H1 (cell line): ENCODE measurements at regions not wholly inside any gene's neighbourhood (a gene's known extent, or its start where the extent isn't known, plus 50 kb on each side); places are given as distances from the start of the nearest gene placed in this dataset.

Experiments
- CTCF ChIA-PET: fragments of 300-600 bp; sonication (Branson Sonifier 250); formaldehyde crosslinking; loops from one replicate; lab custom pipeline; 2021; ENCODE audit not compliant: partially characterized antibody; lab: Charles Lee
- POLR2A ChIA-PET: fragments of 300-600 bp; sonication (Branson Sonifier 250); formaldehyde crosslinking; loops from one replicate; lab custom pipeline; 2021; ENCODE audit warnings: inconsistent platforms; ENCODE audit not compliant: partially characterized antibody; lab: Charles Lee
- DNase-seq, 2 experiments: peaks; one replicate each; pipeline versions ENCODE4 v3.0.0 to v3.0.0-alpha.2; 2010 to 2022; ENCODE audit warnings: low spot score in 2 of 2, low read depth in 1 of 2, mixed read lengths in 1 of 2
- FAIRE-seq: peaks from 2 replicates; lab custom pipeline; 2011; peaks lifted over from hg19 to GRCh38; lab: Jason Lieb, UNC
- H2AFZ ChIP-seq: 2 replicates; pipeline ENCODE4 v1.8.1; 2012; ENCODE audit warnings: low read length, inconsistent platforms
- H2AK5ac ChIP-seq: 2 replicates; pipeline ENCODE4 v1.6.1; 2013; ENCODE audit warnings: low read depth, low read length
- H2BK120ac ChIP-seq: replicated peaks from 2 replicates; pipeline ENCODE3; 2013; ENCODE audit warnings: low read depth, low read length, inconsistent platforms
- H2BK12ac ChIP-seq: 2 replicates; pipeline ENCODE4 v1.6.1; 2013; ENCODE audit warnings: low read depth, low read length
- H2BK15ac ChIP-seq: 2 replicates; pipeline ENCODE4 v1.6.1; 2013; ENCODE audit warnings: low read length
- H2BK20ac ChIP-seq: 2 replicates; pipeline ENCODE4 v1.6.1; 2013; ENCODE audit warnings: low read length
- H2BK5ac ChIP-seq: 2 replicates; pipeline ENCODE4 v1.6.1; 2013; ENCODE audit warnings: low read depth, low read length
- H3K14ac ChIP-seq: 2 replicates; pipeline ENCODE4 v1.6.1; 2013; ENCODE audit warnings: inconsistent platforms; ENCODE audit not compliant: insufficient read length
- H3K18ac ChIP-seq: 2 replicates; pipeline ENCODE4 v1.6.1; 2013; ENCODE audit warnings: low read length; ENCODE audit errors: extremely low read depth
- H3K23ac ChIP-seq: 2 replicates; pipeline ENCODE4 v1.6.1; 2013; ENCODE audit warnings: inconsistent platforms; ENCODE audit not compliant: insufficient read length
- H3K23me2 ChIP-seq: 2 replicates; pipeline ENCODE4 v1.6.1; 2013; ENCODE audit warnings: low read depth, low read length
- H3K27ac ChIP-seq: 2 replicates; pipeline ENCODE4 v1.6.1; 2011; ENCODE audit warnings: low read depth, low read length, inconsistent platforms
- H3K27me3 ChIP-seq, 4 experiments: replicated peaks in 1 of 4; 1 replicate in 1 of 4; 2 replicates in 3 of 4; pipeline versions ENCODE4 v1.6.1 to v1.8.1; 2011 to 2013; ENCODE audit warnings: low read length in 3 of 4, mild to moderate bottlenecking in 3 of 4, inconsistent platforms in 2 of 4, mixed read lengths in 2 of 4, moderate library complexity in 1 of 4; ENCODE audit not compliant: control insufficient read depth in 3 of 4, insufficient read depth in 3 of 4; ENCODE audit errors: extremely low read depth in 1 of 4
- H3K36me3 ChIP-seq, 4 experiments: 2 replicates each; pipeline versions ENCODE4 v1.6.1 to v1.8.1; 2011 to 2013; ENCODE audit warnings: mild to moderate bottlenecking in 4 of 4, low read length in 3 of 4, moderate library complexity in 2 of 4, control low read depth in 1 of 4, inconsistent platforms in 1 of 4; ENCODE audit not compliant: insufficient read depth in 4 of 4, control insufficient read depth in 2 of 4
- H3K4ac ChIP-seq: replicated peaks from 2 replicates; pipeline ENCODE3; 2013; ENCODE audit warnings: low read length, low read depth, mixed read lengths, inconsistent platforms; ENCODE audit not compliant: insufficient read length
- H3K4me1 ChIP-seq, 4 experiments: replicated peaks in 1 of 4; 1 replicate in 1 of 4; 2 replicates in 3 of 4; pipeline versions ENCODE4 v1.6.1 to v1.8.1; 2011 to 2013; ENCODE audit warnings: low read length in 3 of 4, inconsistent platforms in 2 of 4, mixed read lengths in 1 of 4; ENCODE audit not compliant: insufficient read depth in 4 of 4, control insufficient read depth in 3 of 4
- H3K4me2 ChIP-seq, 2 experiments: 2 replicates each; pipeline versions ENCODE4 v1.6.1 to v1.8.1; 2011 to 2013; ENCODE audit warnings: low read depth in 2 of 2, low read length in 2 of 2, control low read depth in 1 of 2, inconsistent platforms in 1 of 2, mild to moderate bottlenecking in 1 of 2; ENCODE audit not compliant: insufficient read depth in 1 of 2
- H3K4me3 ChIP-seq, 4 experiments: fragments of 200-600, 300-600 bp in 1 of 4; sonication (generic), shearing (Covaris generic), sonication (Bioruptor Twin) in 1 of 4; 2 replicates each; pipeline versions ENCODE4 v1.5.1 to v1.8.1; 2011 to 2016; ENCODE audit warnings: low read length in 4 of 4, low read depth in 3 of 4, control low read depth in 2 of 4, inconsistent platforms in 2 of 4, mild to moderate bottlenecking in 2 of 4, mixed read lengths in 1 of 4, moderate library complexity in 1 of 4; ENCODE audit not compliant: insufficient read depth in 2 of 4; ENCODE audit errors: extremely low read depth in 1 of 4
- H3K56ac ChIP-seq: replicated peaks from 2 replicates; pipeline ENCODE3; 2013; ENCODE audit warnings: low read depth, mild to moderate bottlenecking, mixed read lengths, low read length, inconsistent platforms; ENCODE audit not compliant: insufficient read length
- H3K79me1 ChIP-seq: 2 replicates; pipeline ENCODE4 v1.6.1; 2013; ENCODE audit warnings: low read depth, low read length, control low read depth
- H3K79me2 ChIP-seq, 2 experiments: 2 replicates each; pipeline versions ENCODE4 v1.6.1 to v1.8.1; 2012 to 2013; ENCODE audit warnings: low read length in 2 of 2, mild to moderate bottlenecking in 2 of 2, inconsistent platforms in 1 of 2; ENCODE audit not compliant: insufficient read depth in 2 of 2, control insufficient read depth in 1 of 2
- H3K9ac ChIP-seq, 4 experiments: replicated peaks in 1 of 4; 1 replicate in 1 of 4; 2 replicates in 3 of 4; pipeline versions ENCODE4 v1.6.1 to v1.8.1; 2011 to 2013; ENCODE audit warnings: low read depth in 3 of 4, low read length in 3 of 4, control low read depth in 2 of 4, mild to moderate bottlenecking in 2 of 4, moderate library complexity in 2 of 4, inconsistent platforms in 1 of 4; ENCODE audit errors: extremely low read depth in 1 of 4
- H3K9me3 ChIP-seq, 2 experiments: 2 replicates each; pipeline versions ENCODE4 v1.6.1 to v1.8.1; 2012 to 2013; ENCODE audit warnings: mild to moderate bottlenecking in 2 of 2, moderate library complexity in 2 of 2, control low read depth in 1 of 2, inconsistent platforms in 1 of 2, low read depth in 1 of 2, low read length in 1 of 2, mixed read lengths in 1 of 2; ENCODE audit not compliant: insufficient read depth in 2 of 2
- H4K20me1 ChIP-seq, 2 experiments: replicated peaks in 1 of 2; 2 replicates each; pipeline versions ENCODE3 to v1.8.1; 2011 to 2013; ENCODE audit warnings: inconsistent platforms in 2 of 2, low read length in 2 of 2, mild to moderate bottlenecking in 1 of 2; ENCODE audit not compliant: insufficient read depth in 2 of 2, control insufficient read depth in 1 of 2
- H4K5ac ChIP-seq: 2 replicates; pipeline ENCODE4 v1.6.1; 2013; ENCODE audit warnings: low read length, low read depth, mixed read lengths, inconsistent platforms; ENCODE audit not compliant: insufficient read length
- H4K8ac ChIP-seq: 2 replicates; pipeline ENCODE4 v1.8.0; 2013; ENCODE audit warnings: mild to moderate bottlenecking, moderate library complexity, low read length, inconsistent platforms; ENCODE audit not compliant: insufficient read depth; ENCODE audit errors: extremely low read depth
- H4K91ac ChIP-seq: replicated peaks from 2 replicates; pipeline ENCODE3; 2013; ENCODE audit warnings: low read length, mixed read lengths, inconsistent platforms; ENCODE audit not compliant: insufficient read length
- BACH1 ChIP-seq: IDR thresholded peaks from 2 replicates; pipeline ENCODE4 v1.6.1; 2012; ENCODE audit warnings: low read length, improper control_type of control experiment
- BRCA1 ChIP-seq: IDR thresholded peaks from 2 replicates; pipeline ENCODE4 v1.6.1; 2012; ENCODE audit warnings: low read depth, low read length, improper control_type of control experiment
- CBX8 ChIP-seq: fragments of 300-800, 300-1000 bp; sonication (generic); IDR thresholded peaks from 2 replicates; pipeline ENCODE4 v1.7.1; 2016; ENCODE audit warnings: low read depth, low read length, borderline replicate concordance
- CHD2 ChIP-seq: IDR thresholded peaks from 2 replicates; pipeline ENCODE4 v1.6.1; 2012; ENCODE audit warnings: low read length, improper control_type of control experiment
- EP300 ChIP-seq, 2 experiments: IDR thresholded peaks; 1 replicate in 1 of 2; 2 replicates in 1 of 2; pipeline ENCODE4 v1.6.1; 2011 to 2012; ENCODE audit warnings: low read depth in 2 of 2, low read length in 2 of 2, mild to moderate bottlenecking in 2 of 2, borderline replicate concordance in 1 of 2, inconsistent platforms in 1 of 2, moderate library complexity in 1 of 2
- KDM1A ChIP-seq: fragments of 200-600, 300-600 bp; sonication (generic); IDR thresholded peaks from 2 replicates; pipeline ENCODE4 v1.7.1; 2016; ENCODE audit warnings: mild to moderate bottlenecking, low read length, borderline replicate concordance
- POU5F1 ChIP-seq: IDR thresholded peaks from 2 replicates; pipeline ENCODE4 v1.6.1; 2011; ENCODE audit warnings: low read depth, mild to moderate bottlenecking, low read length, moderate library complexity
- RBBP5 ChIP-seq: IDR thresholded peaks from 2 replicates; pipeline ENCODE4 v1.7.1; 2012; ENCODE audit warnings: low read depth, mild to moderate bottlenecking, inconsistent platforms, low read length, moderate library complexity, borderline replicate concordance
- RFX5 ChIP-seq: IDR thresholded peaks from 2 replicates; pipeline ENCODE4 v1.6.1; 2011; ENCODE audit warnings: low read depth, low read length, improper control_type of control experiment, borderline replicate concordance
- RNF2 ChIP-seq: fragments of 200-900, 300-1000 bp; sonication (generic); IDR thresholded peaks from 2 replicates; pipeline ENCODE4 v1.7.1; 2016; ENCODE audit warnings: borderline replicate concordance, low read depth, mild to moderate bottlenecking, antibody characterized with exemption, low read length; ENCODE audit not compliant: poor library complexity, severe bottlenecking; ENCODE audit errors: missing control alignments
- TAF7 ChIP-seq: optimal IDR thresholded peaks from 2 replicates; pipeline ENCODE3; 2011; ENCODE audit warnings: low read depth, mild to moderate bottlenecking, inconsistent platforms, low read length, moderate library complexity, borderline replicate concordance
- TEAD4 ChIP-seq: IDR thresholded peaks from 2 replicates; pipeline ENCODE4 v1.6.1; 2012; ENCODE audit warnings: low read depth, low read length, inconsistent platforms, mixed read lengths
- USF2 ChIP-seq: IDR thresholded peaks from 2 replicates; pipeline ENCODE4 v1.6.1; 2011; ENCODE audit warnings: low read length, improper control_type of control experiment
- WGBS, 2 experiments: shearing (Covaris generic) in 1 of 2; methylation state at CpG; one replicate each; pipeline versions ENCODE4 v1.1.6 to v1.1.7; 2013 to 2015; ENCODE audit warnings: low lambda C conversion rate in 2 of 2, mixed read lengths in 2 of 2, inconsistent platforms in 1 of 2, low coverage in 1 of 2, missing lambda C conversion rate in 1 of 2; ENCODE audit not compliant: insufficient replicate concordance in 2 of 2, insufficient coverage in 1 of 2, insufficient read length in 1 of 2; ENCODE audit errors: extremely low coverage in 1 of 2, missing lambda C conversion rate in 1 of 2; 5-methylcytosine and 5-hydroxymethylcytosine counted together

DNA sequence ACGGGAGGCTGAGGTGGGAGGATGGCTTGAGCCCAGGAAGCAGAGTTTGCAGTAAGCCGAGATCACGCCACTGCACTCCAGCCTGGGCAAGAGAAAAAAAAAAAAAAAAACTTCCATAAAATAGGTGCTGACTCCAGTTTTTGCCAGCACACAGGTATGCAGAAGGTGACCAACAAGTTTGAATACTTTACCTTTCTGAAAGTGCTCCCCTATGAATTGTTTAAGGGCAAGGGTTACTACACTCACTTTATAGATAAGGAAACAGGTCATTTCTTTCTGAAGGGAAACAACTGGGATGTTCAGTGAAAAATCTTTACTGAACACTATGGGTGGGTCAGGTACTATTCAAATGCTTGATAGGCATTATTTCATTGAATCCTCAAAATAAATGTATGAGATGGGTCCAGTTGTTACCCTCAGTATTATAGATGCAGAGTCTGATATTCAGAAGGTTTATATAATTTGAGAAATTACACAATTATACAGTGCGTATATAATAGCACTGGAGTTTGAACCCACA lies 538.5 kb downstream of the INSC start:
- no peak overlapping the region for H2BK20ac ChIP-seq
- no peak overlapping the region for H3K56ac ChIP-seq
- CTCF ChIA-PET, result interaction anchor here (0.9 kb wide), 1 partner anchor 32 kb away, joined by 5 read pairs; no protein-coding TSS in a partner anchor
- H2BK12ac ChIP-seq, result no peak overlapping the region
- H3K23ac ChIP-seq, result no peak overlapping the region
- DNase-seq (no peak), FAIRE-seq (no peak)
- no peak overlapping the region for H3K27ac ChIP-seq
- no peak overlapping the region for H3K4me3 ChIP-seq
- H3K4me1 ChIP-seq, result peaks cover 3 to 13% (median 4%) of the 10 kb centered on the region in 4 experiments
- H3K27me3 ChIP-seq, result peaks cover 0 to 4% (median 0%) of the 10 kb centered on the region in 4 experiments; a peak in 1 of 7 replicates
- no peak overlapping the region for H2AFZ ChIP-seq
- H4K8ac ChIP-seq, result no peak overlapping the region
- H2BK5ac ChIP-seq, result no peak overlapping the region
- no peak overlapping the region for H2BK15ac ChIP-seq
- no peaks in the 10 kb centered on the region for H4K20me1 ChIP-seq
- POLR2A ChIA-PET, result no interaction called here
- H2BK120ac ChIP-seq, result no peak overlapping the region
- H3K79me2 ChIP-seq, result no peaks in the 10 kb centered on the region
- H4K91ac ChIP-seq, result no peak overlapping the region
- H3K23me2 ChIP-seq, result no peaks in the 10 kb centered on the region; the same call in 1 of the 2 replicates
- no peaks in the 10 kb centered on the region for H3K36me3 ChIP-seq
- no peak overlapping the region for H3K4me2 ChIP-seq
- H3K14ac ChIP-seq, result no peak overlapping the region
- WGBS, 2 experiments, result 91% methylated on average over 4 of the region's 4 CpGs; no CpG with 5 or more reads in 1 of the 2 experiments
- H2AK5ac ChIP-seq, result no peak overlapping the region
- no peaks in the 10 kb centered on the region for H3K9me3 ChIP-seq
- H3K18ac ChIP-seq, result no peak overlapping the region
- H3K9ac ChIP-seq, result no peak overlapping the region
- H4K5ac ChIP-seq, result no peak overlapping the region
- H3K4ac ChIP-seq, result no peak overlapping the region
- no peaks in the 10 kb centered on the region for H3K79me1 ChIP-seq
- no peak for TF ChIP-seq BACH1
- no peak for TF ChIP-seq TAF7
- no peak for TF ChIP-seq KDM1A
- no peak for TF ChIP-seq RNF2
- TF ChIP-seq BRCA1, result no peak
- TF ChIP-seq EP300 (IDR thresholded peaks at IDR 0.05; ENCODE audit: borderline replicate concordance in 1 of 2, low read depth in 2 of 2, low read length in 2 of 2), result no peak
- TF ChIP-seq USF2, result no peak
- no peak for TF ChIP-seq CBX8
- TF ChIP-seq RBBP5, result no peak
- TF ChIP-seq TEAD4, result no peak
- TF ChIP-seq RFX5, result no peak
- no peak for TF ChIP-seq POU5F1
- TF ChIP-seq CHD2, result no peak
